ENCODE measurements at regions not wholly inside any gene's neighbourhood (a gene's known extent, or its start where the extent isn't known, plus 50 kb on each side); places are given as distances from the start of the nearest gene placed in this dataset.

DNA sequence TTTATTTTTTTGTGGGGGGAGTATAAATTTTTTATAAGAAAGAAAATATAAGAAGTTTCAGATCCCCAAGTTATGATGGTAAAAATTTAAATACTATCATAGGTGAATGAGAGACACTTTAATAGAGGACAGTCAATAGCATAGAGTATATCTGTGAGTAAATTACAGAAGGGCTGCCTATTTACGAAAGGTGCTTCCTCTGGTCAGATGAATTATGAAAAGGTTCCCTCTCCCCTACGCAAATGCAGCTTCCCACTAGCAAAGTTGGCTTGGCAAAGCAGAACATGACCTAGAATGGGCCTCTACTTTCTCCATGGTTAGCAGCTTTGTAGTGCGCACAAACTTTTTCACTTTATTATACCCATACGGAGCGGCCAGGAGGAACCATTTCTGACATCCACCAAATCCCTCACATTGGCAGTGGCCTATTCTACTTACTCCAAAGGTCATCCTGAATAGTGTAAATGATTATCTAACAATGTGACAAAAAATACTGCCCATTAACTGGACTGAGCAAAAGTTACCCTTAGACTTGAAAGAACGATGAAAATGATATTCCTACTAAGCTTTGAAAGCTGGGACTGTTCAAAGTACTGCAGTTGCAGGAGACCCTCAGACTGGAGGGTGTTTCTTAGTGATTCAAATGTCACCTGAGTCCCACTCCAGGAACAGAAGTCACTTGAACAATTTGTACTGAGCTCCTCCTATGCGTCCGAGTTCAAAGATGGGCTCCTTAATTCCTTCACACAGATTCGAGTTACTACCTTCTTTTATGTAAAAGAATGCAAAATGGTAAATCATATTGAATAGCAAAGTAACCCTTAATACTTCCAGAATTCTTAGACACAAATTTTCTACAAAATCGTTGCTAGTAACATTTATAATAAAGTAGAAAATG, 148.5 kb downstream of the NOL4 start (continued):
- TF ChIP-seq, protein P1, sequence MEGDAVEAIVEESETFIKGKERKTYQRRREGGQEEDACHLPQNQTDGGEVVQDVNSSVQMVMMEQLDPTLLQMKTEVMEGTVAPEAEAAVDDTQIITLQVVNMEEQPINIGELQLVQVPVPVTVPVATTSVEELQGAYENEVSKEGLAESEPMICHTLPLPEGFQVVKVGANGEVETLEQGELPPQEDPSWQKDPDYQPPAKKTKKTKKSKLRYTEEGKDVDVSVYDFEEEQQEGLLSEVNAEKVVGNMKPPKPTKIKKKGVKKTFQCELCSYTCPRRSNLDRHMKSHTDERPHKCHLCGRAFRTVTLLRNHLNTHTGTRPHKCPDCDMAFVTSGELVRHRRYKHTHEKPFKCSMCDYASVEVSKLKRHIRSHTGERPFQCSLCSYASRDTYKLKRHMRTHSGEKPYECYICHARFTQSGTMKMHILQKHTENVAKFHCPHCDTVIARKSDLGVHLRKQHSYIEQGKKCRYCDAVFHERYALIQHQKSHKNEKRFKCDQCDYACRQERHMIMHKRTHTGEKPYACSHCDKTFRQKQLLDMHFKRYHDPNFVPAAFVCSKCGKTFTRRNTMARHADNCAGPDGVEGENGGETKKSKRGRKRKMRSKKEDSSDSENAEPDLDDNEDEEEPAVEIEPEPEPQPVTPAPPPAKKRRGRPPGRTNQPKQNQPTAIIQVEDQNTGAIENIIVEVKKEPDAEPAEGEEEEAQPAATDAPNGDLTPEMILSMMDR (IDR thresholded peaks at IDR 0.05) = no peak
- TF ChIP-seq FOSL2 (IDR thresholded peaks at IDR 0.05; ENCODE audit: borderline replicate concordance, low read depth) = no peak
- no peak for TF ChIP-seq POLR2AphosphoS5 (IDR thresholded peaks at IDR 0.05; ENCODE audit: low read depth, low read length)
- no peak for TF ChIP-seq SIN3A (IDR thresholded peaks at IDR 0.05; ENCODE audit: borderline replicate concordance, low read depth, low read length)
- TF ChIP-seq EZH2phosphoT487 (IDR thresholded peaks at IDR 0.05; ENCODE audit: borderline replicate concordance, low read depth) = no peak
- TF ChIP-seq, protein P2, sequence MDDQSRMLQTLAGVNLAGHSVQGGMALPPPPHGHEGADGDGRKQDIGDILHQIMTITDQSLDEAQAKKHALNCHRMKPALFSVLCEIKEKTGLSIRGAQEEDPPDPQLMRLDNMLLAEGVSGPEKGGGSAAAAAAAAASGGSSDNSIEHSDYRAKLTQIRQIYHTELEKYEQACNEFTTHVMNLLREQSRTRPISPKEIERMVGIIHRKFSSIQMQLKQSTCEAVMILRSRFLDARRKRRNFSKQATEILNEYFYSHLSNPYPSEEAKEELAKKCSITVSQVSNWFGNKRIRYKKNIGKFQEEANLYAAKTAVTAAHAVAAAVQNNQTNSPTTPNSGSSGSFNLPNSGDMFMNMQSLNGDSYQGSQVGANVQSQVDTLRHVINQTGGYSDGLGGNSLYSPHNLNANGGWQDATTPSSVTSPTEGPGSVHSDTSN (IDR thresholded peaks at IDR 0.05) = no peak
- TF ChIP-seq RXRA (IDR thresholded peaks at IDR 0.05; ENCODE audit: borderline replicate concordance, low read depth) = no peak

DNA sequence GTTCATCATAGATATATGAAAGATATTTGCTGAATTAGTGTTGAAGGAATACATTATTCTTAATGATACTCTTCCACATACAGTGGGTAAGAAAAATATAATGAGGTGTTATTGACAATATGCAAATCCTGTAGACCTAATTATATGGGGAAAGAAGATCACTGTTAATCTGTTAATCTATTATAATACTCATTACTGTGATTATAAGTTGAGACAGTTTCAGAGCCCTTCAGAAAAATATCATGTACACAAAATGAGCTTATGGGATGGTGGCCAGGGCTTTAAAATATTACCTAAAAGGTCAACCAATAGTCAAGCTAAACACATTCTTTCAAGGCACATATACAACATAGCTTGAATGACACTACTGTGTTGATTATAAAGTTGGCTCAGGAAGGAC, 163.5 kb downstream of the NOL4 start:
- ChIA-PET POLR2A (no interaction called here), CTCF (no interaction called here)
- Histone ChIP-seq H3K9ac (no peak overlapping the region), H4K20me1 (ENCODE audit: insufficient read depth) (no peaks in the 10 kb centered on the region), H3K9me3 (no peaks in the 10 kb centered on the region), H3K4me1 (ENCODE audit: control insufficient read depth in 1 of 2, insufficient read depth in 2 of 2, low read depth in 1 of 2, low read length in 1 of 2) (no peaks in the 10 kb centered on the region), H3K4me3 (ENCODE audit: low read depth in 2 of 2, low read length in 1 of 2) (no peak overlapping the region), H3K36me3 (replicated peaks in 1 of 2; ENCODE audit: control insufficient read depth in 1 of 2, insufficient read depth in 2 of 2, low read length in 1 of 2) (no peaks in the 10 kb centered on the region), H3K4me2 (no peak overlapping the region), H2AFZ (ENCODE audit: low read depth) (no peak overlapping the region), H3F3A (replicated peaks; ENCODE audit: insufficient read depth) (no peaks in the 10 kb centered on the region), H3K27me3 (ENCODE audit: insufficient read depth) (no peaks in the 10 kb centered on the region), H3K79me2 (ENCODE audit: insufficient read depth) (no peaks in the 10 kb centered on the region), H3K27ac (ENCODE audit: low read depth in 2 of 2, low read length in 1 of 2) (no peak overlapping the region), H3K9me2 (no peaks in the 10 kb centered on the region)
- DNase-seq = no peak
- TF ChIP-seq, protein P3, sequence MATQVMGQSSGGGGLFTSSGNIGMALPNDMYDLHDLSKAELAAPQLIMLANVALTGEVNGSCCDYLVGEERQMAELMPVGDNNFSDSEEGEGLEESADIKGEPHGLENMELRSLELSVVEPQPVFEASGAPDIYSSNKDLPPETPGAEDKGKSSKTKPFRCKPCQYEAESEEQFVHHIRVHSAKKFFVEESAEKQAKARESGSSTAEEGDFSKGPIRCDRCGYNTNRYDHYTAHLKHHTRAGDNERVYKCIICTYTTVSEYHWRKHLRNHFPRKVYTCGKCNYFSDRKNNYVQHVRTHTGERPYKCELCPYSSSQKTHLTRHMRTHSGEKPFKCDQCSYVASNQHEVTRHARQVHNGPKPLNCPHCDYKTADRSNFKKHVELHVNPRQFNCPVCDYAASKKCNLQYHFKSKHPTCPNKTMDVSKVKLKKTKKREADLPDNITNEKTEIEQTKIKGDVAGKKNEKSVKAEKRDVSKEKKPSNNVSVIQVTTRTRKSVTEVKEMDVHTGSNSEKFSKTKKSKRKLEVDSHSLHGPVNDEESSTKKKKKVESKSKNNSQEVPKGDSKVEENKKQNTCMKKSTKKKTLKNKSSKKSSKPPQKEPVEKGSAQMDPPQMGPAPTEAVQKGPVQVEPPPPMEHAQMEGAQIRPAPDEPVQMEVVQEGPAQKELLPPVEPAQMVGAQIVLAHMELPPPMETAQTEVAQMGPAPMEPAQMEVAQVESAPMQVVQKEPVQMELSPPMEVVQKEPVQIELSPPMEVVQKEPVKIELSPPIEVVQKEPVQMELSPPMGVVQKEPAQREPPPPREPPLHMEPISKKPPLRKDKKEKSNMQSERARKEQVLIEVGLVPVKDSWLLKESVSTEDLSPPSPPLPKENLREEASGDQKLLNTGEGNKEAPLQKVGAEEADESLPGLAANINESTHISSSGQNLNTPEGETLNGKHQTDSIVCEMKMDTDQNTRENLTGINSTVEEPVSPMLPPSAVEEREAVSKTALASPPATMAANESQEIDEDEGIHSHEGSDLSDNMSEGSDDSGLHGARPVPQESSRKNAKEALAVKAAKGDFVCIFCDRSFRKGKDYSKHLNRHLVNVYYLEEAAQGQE (IDR thresholded peaks at IDR 0.05; ENCODE audit: low read depth, low read length) = no peak
- TF ChIP-seq EZH2phosphoT487 (IDR thresholded peaks at IDR 0.05; ENCODE audit: borderline replicate concordance, low read depth) = no peak
- TF ChIP-seq, protein P4, sequence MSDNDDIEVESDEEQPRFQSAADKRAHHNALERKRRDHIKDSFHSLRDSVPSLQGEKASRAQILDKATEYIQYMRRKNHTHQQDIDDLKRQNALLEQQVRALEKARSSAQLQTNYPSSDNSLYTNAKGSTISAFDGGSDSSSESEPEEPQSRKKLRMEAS (IDR thresholded peaks at IDR 0.05; ENCODE audit: low read depth) = no peak
- no peak for TF ChIP-seq ELF1 (IDR thresholded peaks at IDR 0.05)
- TF ChIP-seq, protein P5, sequence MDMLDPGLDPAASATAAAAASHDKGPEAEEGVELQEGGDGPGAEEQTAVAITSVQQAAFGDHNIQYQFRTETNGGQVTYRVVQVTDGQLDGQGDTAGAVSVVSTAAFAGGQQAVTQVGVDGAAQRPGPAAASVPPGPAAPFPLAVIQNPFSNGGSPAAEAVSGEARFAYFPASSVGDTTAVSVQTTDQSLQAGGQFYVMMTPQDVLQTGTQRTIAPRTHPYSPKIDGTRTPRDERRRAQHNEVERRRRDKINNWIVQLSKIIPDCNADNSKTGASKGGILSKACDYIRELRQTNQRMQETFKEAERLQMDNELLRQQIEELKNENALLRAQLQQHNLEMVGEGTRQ (IDR thresholded peaks at IDR 0.05; ENCODE audit: borderline replicate concordance, low read depth, low read length) = no peak
- TF ChIP-seq JUND (IDR thresholded peaks at IDR 0.05) = no peak
- TF ChIP-seq TEAD4 (IDR thresholded peaks at IDR 0.05; ENCODE audit: borderline replicate concordance, insufficient read depth) = no peak
- TF ChIP-seq NRF1 (IDR thresholded peaks at IDR 0.05; ENCODE audit: low read depth, low read length) = no peak
- TF ChIP-seq, protein P6, sequence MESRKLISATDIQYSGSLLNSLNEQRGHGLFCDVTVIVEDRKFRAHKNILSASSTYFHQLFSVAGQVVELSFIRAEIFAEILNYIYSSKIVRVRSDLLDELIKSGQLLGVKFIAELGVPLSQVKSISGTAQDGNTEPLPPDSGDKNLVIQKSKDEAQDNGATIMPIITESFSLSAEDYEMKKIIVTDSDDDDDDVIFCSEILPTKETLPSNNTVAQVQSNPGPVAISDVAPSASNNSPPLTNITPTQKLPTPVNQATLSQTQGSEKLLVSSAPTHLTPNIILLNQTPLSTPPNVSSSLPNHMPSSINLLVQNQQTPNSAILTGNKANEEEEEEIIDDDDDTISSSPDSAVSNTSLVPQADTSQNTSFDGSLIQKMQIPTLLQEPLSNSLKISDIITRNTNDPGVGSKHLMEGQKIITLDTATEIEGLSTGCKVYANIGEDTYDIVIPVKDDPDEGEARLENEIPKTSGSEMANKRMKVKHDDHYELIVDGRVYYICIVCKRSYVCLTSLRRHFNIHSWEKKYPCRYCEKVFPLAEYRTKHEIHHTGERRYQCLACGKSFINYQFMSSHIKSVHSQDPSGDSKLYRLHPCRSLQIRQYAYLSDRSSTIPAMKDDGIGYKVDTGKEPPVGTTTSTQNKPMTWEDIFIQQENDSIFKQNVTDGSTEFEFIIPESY (IDR thresholded peaks at IDR 0.05; ENCODE audit: borderline replicate concordance, low read depth) = no peak
- TF ChIP-seq FOXM1 (IDR thresholded peaks at IDR 0.05; ENCODE audit: low read depth) = no peak
- no peak for TF ChIP-seq RXRA (IDR thresholded peaks at IDR 0.05; ENCODE audit: borderline replicate concordance, low read depth)
- TF ChIP-seq SIN3A (IDR thresholded peaks at IDR 0.05; ENCODE audit: borderline replicate concordance, low read depth, low read length) = no peak
- no peak for TF ChIP-seq FOXJ3 (CRISPR knock-in tag; IDR thresholded peaks at IDR 0.05)
- TF ChIP-seq YY1 (IDR thresholded peaks at IDR 0.05; ENCODE audit: low read depth) = no peak
- TF ChIP-seq, protein P7, sequence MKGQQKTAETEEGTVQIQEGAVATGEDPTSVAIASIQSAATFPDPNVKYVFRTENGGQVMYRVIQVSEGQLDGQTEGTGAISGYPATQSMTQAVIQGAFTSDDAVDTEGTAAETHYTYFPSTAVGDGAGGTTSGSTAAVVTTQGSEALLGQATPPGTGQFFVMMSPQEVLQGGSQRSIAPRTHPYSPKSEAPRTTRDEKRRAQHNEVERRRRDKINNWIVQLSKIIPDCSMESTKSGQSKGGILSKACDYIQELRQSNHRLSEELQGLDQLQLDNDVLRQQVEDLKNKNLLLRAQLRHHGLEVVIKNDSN (IDR thresholded peaks at IDR 0.05; ENCODE audit: borderline replicate concordance, low read depth) = no peak
- TF ChIP-seq MEF2A (IDR thresholded peaks at IDR 0.05; ENCODE audit: borderline replicate concordance, low read depth) = no peak

Data from SK-N-SH (cell line).